ENCODE measurements at regions not wholly inside any gene's neighbourhood (a gene's known extent, or its start where the extent isn't known, plus 50 kb on each side); places are given as distances from the start of the nearest gene placed in this dataset.

- no peak for TF ChIP-seq POLR2AphosphoS5 (IDR thresholded peaks at IDR 0.05; ENCODE audit: low read depth, low read length)
- no peak for FAIRE-seq
- no peak for DNase-seq (ENCODE audit: insufficient read length)
Measured at GRCh38 chr9:89234205-89235067, 55.8 kb upstream of the SHC3 start.

- TF ChIP-seq POLR2A (IDR thresholded peaks at IDR 0.05; ENCODE audit: low read depth, low read length) (no peak), POLR2AphosphoS5 (IDR thresholded peaks at IDR 0.05; ENCODE audit: low read depth, low read length) (no peak), TAF1 (IDR thresholded peaks at IDR 0.05; ENCODE audit: borderline replicate concordance, low read depth, low read length) (no peak)
- DNase-seq (ENCODE audit: insufficient read length) (no peak), FAIRE-seq (no peak)
Measured at GRCh38 chr9:89236955-89237573, 58.4 kb upstream of the SHC3 start.

- TF ChIP-seq POLR2A (IDR thresholded peaks at IDR 0.05; ENCODE audit: low read depth, low read length) = no peak
- no peak for TF ChIP-seq TAF1 (IDR thresholded peaks at IDR 0.05; ENCODE audit: borderline replicate concordance, low read depth, low read length)
- no peak for TF ChIP-seq POLR2AphosphoS5 (IDR thresholded peaks at IDR 0.05; ENCODE audit: low read depth, low read length)
- FAIRE-seq = no peak
Measured at GRCh38 chr9:89238424-89238823, 59.8 kb upstream of the SHC3 start.

GRCh38 chr9:89243296-89244061, 64.9 kb upstream of the SHC3 start:
- TF ChIP-seq TAF1 (IDR thresholded peaks at IDR 0.05; ENCODE audit: borderline replicate concordance, low read depth, low read length) (no peak), POLR2A (IDR thresholded peaks at IDR 0.05; ENCODE audit: low read depth, low read length) (no peak), POLR2AphosphoS5 (IDR thresholded peaks at IDR 0.05; ENCODE audit: low read depth, low read length) (no peak)
- no peak for FAIRE-seq
- DNase-seq (ENCODE audit: insufficient read length) = no peak

More at GRCh38 chr9:89238424-89238823, 59.8 kb upstream of the SHC3 start:
- no peak for DNase-seq (ENCODE audit: insufficient read length)

GRCh38 chr9:89246840-89247239, 64.2 kb upstream of the CKS2 start:
- no peak for TF ChIP-seq POLR2A (IDR thresholded peaks at IDR 0.05; ENCODE audit: low read depth, low read length)
- TF ChIP-seq TAF1 (IDR thresholded peaks at IDR 0.05; ENCODE audit: borderline replicate concordance, low read depth, low read length) = no peak
- no peak for TF ChIP-seq POLR2AphosphoS5 (IDR thresholded peaks at IDR 0.05; ENCODE audit: low read depth, low read length)
- DNase-seq (ENCODE audit: insufficient read length) (no peak), FAIRE-seq (no peak)

- FAIRE-seq = no peak
- no peak for DNase-seq (ENCODE audit: insufficient read length)
- no peak for TF ChIP-seq TAF1 (IDR thresholded peaks at IDR 0.05; ENCODE audit: borderline replicate concordance, low read depth, low read length)
- no peak for TF ChIP-seq POLR2A (IDR thresholded peaks at IDR 0.05; ENCODE audit: low read depth, low read length)
- no peak for TF ChIP-seq POLR2AphosphoS5 (IDR thresholded peaks at IDR 0.05; ENCODE audit: low read depth, low read length)
Measured at GRCh38 chr9:89247431-89248353, 63.3 kb upstream of the CKS2 start.

- DNase-seq (ENCODE audit: insufficient read length) = no peak
- TF ChIP-seq POLR2A (IDR thresholded peaks at IDR 0.05; ENCODE audit: low read depth, low read length) (no peak), POLR2AphosphoS5 (IDR thresholded peaks at IDR 0.05; ENCODE audit: low read depth, low read length) (no peak), TAF1 (IDR thresholded peaks at IDR 0.05; ENCODE audit: borderline replicate concordance, low read depth, low read length) (no peak)
- FAIRE-seq = no peak
Measured at GRCh38 chr9:89249001-89249400, 62.0 kb upstream of the CKS2 start.

- no peak for FAIRE-seq
- DNase-seq (ENCODE audit: insufficient read length) = no peak
Measured at GRCh38 chr9:89252651-89253267, 58.2 kb upstream of the CKS2 start.

GRCh38 chr9:89254058-89254772, 56.8 kb upstream of the CKS2 start:
- no peak for DNase-seq (ENCODE audit: insufficient read length)
- TF ChIP-seq TAF1 (IDR thresholded peaks at IDR 0.05; ENCODE audit: borderline replicate concordance, low read depth, low read length) (no peak), POLR2A (IDR thresholded peaks at IDR 0.05; ENCODE audit: low read depth, low read length) (no peak), POLR2AphosphoS5 (IDR thresholded peaks at IDR 0.05; ENCODE audit: low read depth, low read length) (no peak)
- peak; percentile 71 for FAIRE-seq

More at GRCh38 chr9:89252651-89253267, 58.2 kb upstream of the CKS2 start:
- TF ChIP-seq POLR2AphosphoS5 (IDR thresholded peaks at IDR 0.05; ENCODE audit: low read depth, low read length) = no peak
- no peak for TF ChIP-seq TAF1 (IDR thresholded peaks at IDR 0.05; ENCODE audit: borderline replicate concordance, low read depth, low read length)
- no peak for TF ChIP-seq POLR2A (IDR thresholded peaks at IDR 0.05; ENCODE audit: low read depth, low read length)

GRCh38 chr9:89254773-89255125, 56.2 kb upstream of the CKS2 start:
- no peak for TF ChIP-seq POLR2AphosphoS5 (IDR thresholded peaks at IDR 0.05; ENCODE audit: low read depth, low read length)
- FAIRE-seq (no peak), DNase-seq (ENCODE audit: insufficient read length) (no peak)

Data from GM12892 (cell line).